Muscle layer of colon (tissue), 2 donors: ENCODE measurements at regions not wholly inside any gene's neighbourhood (a gene's known extent, or its start where the extent isn't known, plus 50 kb on each side); places are given as distances from the start of the nearest gene placed in this dataset.

Experiments
- H3K27ac ChIP-seq: one replicate; pipeline ENCODE4 v1.7.0; 2013; ENCODE audit warnings: low read depth, mild to moderate bottlenecking, low read length, moderate library complexity
- H3K27me3 ChIP-seq, 2 donors: one replicate each; pipeline ENCODE4 v1.7.0; 2013; ENCODE audit warnings: low read length in 2 of 2, mild to moderate bottlenecking in 2 of 2; ENCODE audit not compliant: insufficient read depth in 2 of 2, control insufficient read depth in 1 of 2
- H3K36me3 ChIP-seq: one replicate; pipeline ENCODE4 v1.7.0; 2013; ENCODE audit warnings: mild to moderate bottlenecking, low read length; ENCODE audit not compliant: insufficient read depth
- H3K4me1 ChIP-seq: one replicate; pipeline ENCODE4 v1.7.0; 2013; ENCODE audit warnings: mild to moderate bottlenecking, low read length; ENCODE audit not compliant: insufficient read depth
- H3K4me3 ChIP-seq, 2 donors: one replicate each; pipeline ENCODE4 v1.7.0; 2013; ENCODE audit warnings: low read length in 2 of 2, low read depth in 1 of 2, mild to moderate bottlenecking in 1 of 2, moderate library complexity in 1 of 2
- H3K9ac ChIP-seq: one replicate; pipeline ENCODE4 v1.7.0; 2013; ENCODE audit warnings: low read length
- H3K9me3 ChIP-seq: one replicate; pipeline ENCODE4 v1.7.0; 2013; ENCODE audit warnings: mild to moderate bottlenecking, low read length
- donor health status: abdominal sarcoma.
- donor health status: Adenocarcinoma of cecum.

GRCh38 chr18:67265464-67266245, 250.9 kb downstream of the DSEL start:
- no peaks in the 10 kb centered on the region for H3K36me3 ChIP-seq
- no peaks in the 10 kb centered on the region for H3K27me3 ChIP-seq
- no peak overlapping the region for H3K27ac ChIP-seq
- H3K4me3 ChIP-seq = no peak overlapping the region
- no peaks in the 10 kb centered on the region for H3K4me1 ChIP-seq
- H3K9ac ChIP-seq = no peak overlapping the region
- H3K9me3 ChIP-seq = no peaks in the 10 kb centered on the region

DNA sequence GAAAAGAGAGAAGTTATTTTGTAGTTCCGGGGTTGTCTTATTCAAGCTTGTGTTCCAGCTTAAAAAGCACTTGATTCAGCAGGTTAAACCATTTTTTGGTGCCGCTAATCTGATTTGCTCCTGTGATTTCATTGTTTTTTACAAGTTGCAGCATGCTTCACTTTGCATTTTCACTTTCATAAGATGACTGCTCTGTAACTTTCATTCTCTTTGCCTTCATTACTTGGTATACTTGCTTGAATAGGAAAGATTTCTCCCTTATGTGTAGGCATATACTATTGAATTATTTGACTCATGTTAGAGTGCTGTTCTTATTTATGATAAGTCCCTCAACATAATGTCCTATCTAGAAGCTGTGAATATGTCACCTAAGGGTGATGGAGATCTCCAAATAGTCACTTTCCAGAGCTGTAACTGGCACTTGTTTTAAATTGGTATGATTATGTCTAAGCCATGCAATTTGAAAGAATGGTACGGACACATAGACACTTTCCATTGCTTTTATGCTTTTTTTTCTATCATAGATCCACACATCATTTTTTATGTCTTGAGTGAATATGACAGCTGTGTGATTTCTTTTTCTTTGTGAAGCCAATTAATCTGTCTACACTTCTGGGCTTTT, 254.5 kb downstream of the DSEL start:
- no peak overlapping the region for H3K27ac ChIP-seq
- H3K4me1 ChIP-seq = no peaks in the 10 kb centered on the region
- H3K9ac ChIP-seq = no peak overlapping the region
- H3K27me3 ChIP-seq = no peaks in the 10 kb centered on the region
- H3K9me3 ChIP-seq = no peaks in the 10 kb centered on the region
- H3K36me3 ChIP-seq = no peaks in the 10 kb centered on the region
- no peak overlapping the region for H3K4me3 ChIP-seq

DNA sequence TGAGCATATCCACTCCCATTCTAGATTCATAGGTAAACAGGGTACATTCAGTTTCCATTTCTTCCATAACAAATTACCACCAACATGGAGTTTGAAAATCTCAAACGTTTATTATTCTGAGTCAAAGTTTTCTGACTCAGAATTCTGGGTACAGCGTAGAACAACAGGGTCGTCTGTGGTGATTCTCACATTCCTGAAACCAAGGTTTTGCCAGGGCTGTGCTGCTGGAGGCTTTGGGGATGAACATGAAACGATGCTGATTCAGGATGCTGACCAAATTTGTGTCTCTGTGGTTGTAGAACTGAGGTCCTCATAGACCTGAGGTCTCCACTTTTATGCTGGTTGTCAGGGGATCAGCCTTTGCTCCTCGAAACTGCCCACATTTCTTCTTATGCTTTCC, 255.7 kb downstream of the DSEL start:
- no peaks in the 10 kb centered on the region for H3K9me3 ChIP-seq
- no peak overlapping the region for H3K4me3 ChIP-seq
- no peak overlapping the region for H3K27ac ChIP-seq
- H3K9ac ChIP-seq = no peak overlapping the region
- H3K4me1 ChIP-seq = no peaks in the 10 kb centered on the region
- no peaks in the 10 kb centered on the region for H3K27me3 ChIP-seq
- no peaks in the 10 kb centered on the region for H3K36me3 ChIP-seq

DNA sequence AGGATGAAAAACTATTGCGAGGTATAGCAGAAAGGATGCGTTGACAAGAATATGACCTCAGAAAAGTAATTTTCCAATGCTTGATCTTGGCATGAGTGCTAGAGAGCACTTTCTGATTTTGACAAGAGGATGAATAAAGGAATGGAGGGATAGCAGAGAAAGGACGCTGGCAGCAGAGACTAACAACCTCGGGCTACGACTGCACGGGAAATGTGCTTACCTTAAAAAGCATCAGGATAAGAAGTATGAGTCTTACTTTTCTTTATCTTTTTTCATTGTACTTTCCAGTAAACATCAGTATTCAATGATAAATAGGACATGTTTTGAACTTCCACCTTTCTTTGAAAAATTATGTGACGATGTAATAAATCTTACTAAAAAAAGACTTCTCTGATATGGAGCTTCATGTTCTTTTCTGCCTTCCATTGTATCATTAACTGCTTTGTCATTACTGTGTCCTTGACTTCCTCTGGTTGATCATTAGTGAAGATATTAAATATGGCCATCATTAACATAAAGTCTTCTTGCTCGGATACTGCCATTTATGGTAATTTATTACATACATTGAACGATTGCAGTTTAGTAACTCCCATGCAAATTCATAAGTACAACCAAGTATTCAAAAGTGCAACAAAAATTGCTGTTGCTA, 265.6 kb downstream of the DSEL start:
- Histone ChIP-seq H3K4me1 (no peaks in the 10 kb centered on the region), H3K4me3 (no peak overlapping the region), H3K27ac (no peak overlapping the region), H3K27me3 (no peaks in the 10 kb centered on the region), H3K36me3 (no peaks in the 10 kb centered on the region), H3K9me3 (no peaks in the 10 kb centered on the region), H3K9ac (no peak overlapping the region)

DNA sequence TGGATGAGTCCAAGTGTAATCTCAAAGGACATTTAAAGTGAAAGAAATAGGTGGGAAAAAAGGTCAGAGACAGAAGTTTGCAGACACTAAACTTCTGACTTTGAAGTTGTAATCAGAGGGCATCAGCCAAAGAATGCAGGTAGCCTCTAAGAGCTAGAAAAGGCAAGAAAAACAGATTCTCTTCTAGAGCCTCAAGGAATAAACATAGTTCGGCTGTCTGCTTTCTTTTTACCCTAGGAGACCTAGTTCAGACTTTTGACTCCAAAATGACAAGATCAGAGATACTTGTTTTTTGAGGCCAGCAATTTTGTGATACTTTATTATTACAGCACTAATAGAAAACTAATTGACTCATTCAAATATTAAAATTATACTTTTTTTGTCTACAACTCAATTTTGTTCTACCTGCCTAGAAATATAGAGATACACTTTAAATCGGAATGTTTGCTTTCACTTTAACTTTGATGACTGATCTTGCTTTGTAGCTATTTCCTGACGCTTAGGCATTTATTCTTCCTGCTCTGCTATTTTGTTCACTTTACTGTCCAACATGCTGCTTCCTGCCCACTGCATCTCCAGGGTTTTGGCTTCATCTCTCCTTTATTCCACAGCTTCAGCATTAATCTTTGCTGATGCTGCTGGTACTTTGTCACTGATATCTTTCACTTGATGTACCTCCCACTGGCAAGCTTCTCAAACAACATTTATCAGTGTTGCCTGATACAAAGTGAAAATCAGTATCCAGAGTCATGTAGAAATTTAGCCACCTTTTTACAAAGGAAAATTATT, 272.5 kb downstream of the DSEL start:
- H3K9ac ChIP-seq = no peak overlapping the region
- no peaks in the 10 kb centered on the region for H3K9me3 ChIP-seq
- H3K4me3 ChIP-seq = no peak overlapping the region
- no peaks in the 10 kb centered on the region for H3K36me3 ChIP-seq
- H3K4me1 ChIP-seq = no peaks in the 10 kb centered on the region
- no peak overlapping the region for H3K27ac ChIP-seq
- no peaks in the 10 kb centered on the region for H3K27me3 ChIP-seq

DNA sequence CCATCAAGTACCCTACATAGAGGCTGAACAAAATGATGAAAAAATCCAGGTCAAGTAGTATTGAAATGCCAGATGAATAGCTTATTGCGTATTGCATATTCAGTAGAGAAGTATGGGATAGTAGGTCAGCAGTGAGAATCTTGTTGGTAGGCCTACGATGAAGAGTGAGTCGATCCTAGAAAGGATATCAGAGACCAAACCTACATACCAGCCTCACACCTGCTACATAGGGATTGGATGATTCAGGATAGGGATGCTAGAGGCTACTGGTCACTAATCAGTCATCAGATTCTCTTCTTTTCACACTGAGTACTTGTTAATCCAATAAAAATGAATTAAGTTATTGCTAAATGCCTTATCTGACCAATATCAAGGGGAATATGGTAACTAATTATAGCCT, 274.5 kb downstream of the DSEL start:
- H3K27me3 ChIP-seq = no peaks in the 10 kb centered on the region
- no peaks in the 10 kb centered on the region for H3K36me3 ChIP-seq
- no peak overlapping the region for H3K27ac ChIP-seq
- H3K9me3 ChIP-seq = no peaks in the 10 kb centered on the region
- no peaks in the 10 kb centered on the region for H3K4me1 ChIP-seq
- no peak overlapping the region for H3K9ac ChIP-seq
- no peak overlapping the region for H3K4me3 ChIP-seq

DNA sequence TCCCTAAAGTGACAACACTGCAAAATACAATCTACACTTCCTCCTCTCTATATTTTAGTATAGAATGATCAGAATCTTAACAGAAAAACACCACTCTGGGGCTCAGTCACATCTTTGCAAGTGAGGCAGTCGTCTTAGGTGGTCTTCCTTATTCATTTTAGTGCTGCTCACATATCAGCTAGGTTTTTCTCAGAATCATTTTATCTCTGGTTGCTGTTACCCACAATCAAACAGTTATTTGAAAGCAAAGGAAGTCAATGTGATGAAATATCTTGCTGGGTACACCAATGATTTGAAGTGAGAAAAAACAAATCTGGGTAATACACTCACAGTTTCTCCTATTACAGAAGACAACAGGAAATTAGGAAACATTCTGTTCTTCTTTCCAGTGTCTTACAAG, 275.2 kb downstream of the DSEL start:
- H3K27ac ChIP-seq = no peak overlapping the region
- H3K4me3 ChIP-seq = no peak overlapping the region
- no peaks in the 10 kb centered on the region for H3K36me3 ChIP-seq
- H3K27me3 ChIP-seq = no peaks in the 10 kb centered on the region
- H3K9me3 ChIP-seq = no peaks in the 10 kb centered on the region
- H3K9ac ChIP-seq = no peak overlapping the region
- no peaks in the 10 kb centered on the region for H3K4me1 ChIP-seq

GRCh38 chr18:67239826-67240225, 276.7 kb downstream of the DSEL start:
- no peaks in the 10 kb centered on the region for H3K27me3 ChIP-seq
- H3K9ac ChIP-seq = no peak overlapping the region
- no peak overlapping the region for H3K4me3 ChIP-seq
- H3K4me1 ChIP-seq = no peaks in the 10 kb centered on the region
- no peaks in the 10 kb centered on the region for H3K9me3 ChIP-seq
- H3K36me3 ChIP-seq = no peaks in the 10 kb centered on the region
- H3K27ac ChIP-seq = no peak overlapping the region

GRCh38 chr18:67232991-67233390, 283.5 kb downstream of the DSEL start:
- Histone ChIP-seq H3K9ac (no peak overlapping the region), H3K9me3 (no peaks in the 10 kb centered on the region), H3K27me3 (no peaks in the 10 kb centered on the region), H3K4me3 (no peak overlapping the region), H3K4me1 (no peaks in the 10 kb centered on the region), H3K27ac (no peak overlapping the region), H3K36me3 (no peaks in the 10 kb centered on the region)

- Histone ChIP-seq H3K4me3 (no peak overlapping the region), H3K27ac (no peak overlapping the region), H3K9ac (no peak overlapping the region), H3K36me3 (no peaks in the 10 kb centered on the region), H3K4me1 (no peaks in the 10 kb centered on the region), H3K9me3 (no peaks in the 10 kb centered on the region), H3K27me3 (no peaks in the 10 kb centered on the region)
Observed at GRCh38 chr18:67232406-67232805, 284.1 kb downstream of the DSEL start.

DNA sequence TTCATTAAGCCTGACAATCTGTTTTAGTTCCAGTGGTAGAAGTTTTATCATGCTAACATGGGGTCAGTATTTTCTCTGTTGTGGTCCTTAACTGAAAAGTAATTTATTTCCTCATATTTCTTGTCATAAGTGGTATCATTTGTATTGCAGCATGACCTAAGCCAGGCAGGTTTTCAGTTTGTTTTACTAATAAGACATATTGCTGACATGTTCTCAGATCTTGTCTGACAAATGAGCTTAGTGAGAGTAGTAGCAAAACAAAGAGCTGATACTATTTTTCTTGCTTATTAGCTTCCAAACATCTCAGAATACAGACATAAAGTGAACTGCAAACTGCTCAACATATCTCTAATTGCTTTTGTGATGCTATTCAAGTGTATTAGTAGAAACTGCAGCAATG, 293.6 kb downstream of the DSEL start:
- Histone ChIP-seq H3K4me1 (no peaks in the 10 kb centered on the region), H3K27me3 (no peaks in the 10 kb centered on the region), H3K27ac (no peak overlapping the region), H3K36me3 (no peaks in the 10 kb centered on the region), H3K9me3 (no peaks in the 10 kb centered on the region), H3K4me3 (no peak overlapping the region), H3K9ac (no peak overlapping the region)
